HepG2 (cell line): ENCODE measurements at regions not wholly inside any gene's neighbourhood (a gene's known extent, or its start where the extent isn't known, plus 50 kb on each side); places are given as distances from the start of the nearest gene placed in this dataset.

Experiments
- POLR2AphosphoS5 ChIP-seq: IDR thresholded peaks from 2 replicates; pipeline ENCODE4 v1.6.1; 2012; ENCODE audit warnings: low read depth, low read length
- ZNF512 ChIP-seq: sonication (generic); formaldehyde crosslinking; IDR thresholded peaks from 2 replicates; pipeline ENCODE4 v1.4.0; 2020; ENCODE audit warnings: mild to moderate bottlenecking, missing genetic modification reagents

- TF ChIP-seq ZNF512 (CRISPR knock-in tag) (no peak), POLR2AphosphoS5 (no peak)
Observed at GRCh38 chr6:84897988-84898594, 133.7 kb upstream of the TBX18 start.
